ENCODE measurements at regions not wholly inside any gene's neighbourhood (a gene's known extent, or its start where the extent isn't known, plus 50 kb on each side); places are given as distances from the start of the nearest gene placed in this dataset.
"Not testable (repeated sequence)": the region's sequence is repeated elsewhere in the genome, so short reads cannot be mapped to it uniquely, and the experiment has no call there.

- DNase-seq (ENCODE audit: low spot score), result peak; percentile 14
Measured at GRCh38 chr9:73095425-73095824, 56.2 kb upstream of the ANXA1 start.

- no peak for DNase-seq (ENCODE audit: low spot score)
Measured at GRCh38 chr9:73093740-73094379, 57.8 kb upstream of the ANXA1 start.

- no peak for DNase-seq (ENCODE audit: low spot score)
Measured at GRCh38 chr9:73093016-73093739, 58.5 kb upstream of the ANXA1 start.

- DNase-seq (ENCODE audit: low spot score), result no peak
Measured at GRCh38 chr9:73091909-73092308, 59.8 kb upstream of the ANXA1 start.

- no peak for DNase-seq (ENCODE audit: low spot score)
Measured at GRCh38 chr9:73090214-73090613, 61.5 kb upstream of the ANXA1 start.

- DNase-seq (ENCODE audit: low spot score), result no peak
Measured at GRCh38 chr9:73089304-73089985, 62.2 kb upstream of the ANXA1 start.

- not testable (repeated sequence) for DNase-seq (ENCODE audit: low spot score)
Measured at GRCh38 chr9:73087876-73088275, 63.8 kb upstream of the ANXA1 start.

- DNase-seq (ENCODE audit: low spot score), result no peak
Measured at GRCh38 chr9:73083519-73083918, 68.1 kb upstream of the ANXA1 start.

GRCh38 chr9:73081979-73082657 is 69.5 kb upstream of the ANXA1 start:
- DNase-seq (ENCODE audit: low spot score), result peak; percentile 56

- peak; percentile 10 for DNase-seq (ENCODE audit: low spot score)
Measured at GRCh38 chr9:73080110-73080694, 71.5 kb upstream of the ANXA1 start.

- no peak for DNase-seq (ENCODE audit: low spot score)
Measured at GRCh38 chr9:73079326-73079725, 72.3 kb upstream of the ANXA1 start.

- DNase-seq (ENCODE audit: low spot score), result no peak
Measured at GRCh38 chr9:73077625-73078030, 74.0 kb upstream of the ANXA1 start.

GRCh38 chr9:73076970-73077369 is 74.7 kb upstream of the ANXA1 start:
- no peak for DNase-seq (ENCODE audit: low spot score)

- no peak for DNase-seq (ENCODE audit: low spot score)
Measured at GRCh38 chr9:73074176-73074708, 77.4 kb upstream of the ANXA1 start.

GRCh38 chr9:73073337-73074175 is 78.1 kb upstream of the ANXA1 start:
- no peak for DNase-seq (ENCODE audit: low spot score)

- no peak for DNase-seq (ENCODE audit: low spot score)
Measured at GRCh38 chr9:73067074-73067473, 84.6 kb upstream of the ANXA1 start.

- DNase-seq (ENCODE audit: low spot score), result peak; percentile 24
Measured at GRCh38 chr9:73065439-73065838, 86.2 kb upstream of the ANXA1 start.

- DNase-seq (ENCODE audit: low spot score), result no peak
Measured at GRCh38 chr9:73064315-73064714, 87.3 kb upstream of the ANXA1 start.

GRCh38 chr9:73061146-73061545 is 90.5 kb upstream of the ANXA1 start:
- no peak for DNase-seq (ENCODE audit: low spot score)

- no peak for DNase-seq (ENCODE audit: low spot score)
Measured at GRCh38 chr9:73059247-73059646, 92.4 kb upstream of the ANXA1 start.

- DNase-seq (ENCODE audit: low spot score), result no peak
Measured at GRCh38 chr9:73056245-73056644, 95.4 kb upstream of the ANXA1 start.
